IMR-90 (cell line): ENCODE measurements at regions not wholly inside any gene's neighbourhood (a gene's known extent, or its start where the extent isn't known, plus 50 kb on each side); places are given as distances from the start of the nearest gene placed in this dataset.

Source experiments
- BHLHE40 ChIP-seq: fragments of 150-350 bp; IDR thresholded peaks from 2 replicates; pipeline ENCODE4 v1.6.1; 2016; ENCODE audit warnings: mild to moderate bottlenecking, low read depth, low read length
- CEBPB ChIP-seq: IDR thresholded peaks from 2 replicates; pipeline ENCODE4 v1.6.1; 2012; ENCODE audit warnings: low read depth, low read length, improper control_type of control experiment
- MAZ ChIP-seq: IDR thresholded peaks from 2 replicates; pipeline ENCODE4 v1.6.1; 2012; ENCODE audit warnings: low read depth, mild to moderate bottlenecking, low read length, improper control_type of control experiment, moderate library complexity, borderline replicate concordance
- NFE2L2 ChIP-seq: fragments of 150-350 bp; IDR thresholded peaks from 2 replicates; pipeline ENCODE4 v1.6.1; 2016; ENCODE audit warnings: low read depth, mild to moderate bottlenecking, low read length
- POLR2A ChIP-seq: IDR thresholded peaks from 2 replicates; pipeline ENCODE4 v1.6.1; 2012; ENCODE audit warnings: mild to moderate bottlenecking, low read depth, low read length
- RAD21 ChIP-seq: IDR thresholded peaks from 2 replicates; pipeline ENCODE4 v1.6.1; 2012; ENCODE audit warnings: low read length, improper control_type of control experiment
- RCOR1 ChIP-seq: IDR thresholded peaks from 2 replicates; pipeline ENCODE4 v1.6.1; 2012; ENCODE audit warnings: mild to moderate bottlenecking, low read length, improper control_type of control experiment; ENCODE audit not compliant: insufficient replicate concordance
- RFX5 ChIP-seq: IDR thresholded peaks from 2 replicates; pipeline ENCODE4 v1.8.0; 2012; ENCODE audit warnings: low read depth, mild to moderate bottlenecking, low read length, moderate library complexity
- SMC3 ChIP-seq: fragments of 150-350 bp; IDR thresholded peaks from 2 replicates; pipeline ENCODE4 v1.6.1; 2016; ENCODE audit warnings: low read depth, mild to moderate bottlenecking, antibody characterized with exemption, low read length, moderate library complexity
- TF ChIP-seq, protein P1 (sequence below): conservative IDR thresholded peaks from 2 replicates; pipeline ENCODE4 v1.5.1; 2012; ENCODE audit warnings: mild to moderate bottlenecking, low read depth, low read length, improper control_type of control experiment
- TF ChIP-seq, protein P2 (sequence below): fragments of 150-350 bp; IDR thresholded peaks from 2 replicates; pipeline ENCODE4 v1.6.1; 2016; ENCODE audit warnings: low read depth, mild to moderate bottlenecking, low read length, moderate library complexity, borderline replicate concordance

DNA sequence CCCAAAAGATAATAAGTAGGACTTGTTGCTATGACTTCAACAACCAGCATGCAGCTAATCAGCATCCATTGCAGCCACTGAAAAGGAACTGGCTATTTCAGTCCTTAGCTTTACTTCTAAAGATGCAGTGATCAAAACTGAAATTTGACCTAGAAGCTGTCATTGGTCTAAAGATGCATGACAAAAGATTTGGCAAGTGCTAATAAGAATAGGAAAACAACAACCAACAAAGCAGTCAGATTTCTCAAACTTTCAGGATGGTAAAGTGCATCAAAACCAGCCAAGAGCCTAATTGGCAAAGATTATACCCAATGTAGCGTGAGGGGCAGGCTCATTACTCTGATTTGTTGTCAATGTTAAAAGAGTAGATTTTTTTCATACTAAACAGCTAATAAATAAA, 77.1 kb upstream of the WDR17 start:
- TF ChIP-seq, protein P1, sequence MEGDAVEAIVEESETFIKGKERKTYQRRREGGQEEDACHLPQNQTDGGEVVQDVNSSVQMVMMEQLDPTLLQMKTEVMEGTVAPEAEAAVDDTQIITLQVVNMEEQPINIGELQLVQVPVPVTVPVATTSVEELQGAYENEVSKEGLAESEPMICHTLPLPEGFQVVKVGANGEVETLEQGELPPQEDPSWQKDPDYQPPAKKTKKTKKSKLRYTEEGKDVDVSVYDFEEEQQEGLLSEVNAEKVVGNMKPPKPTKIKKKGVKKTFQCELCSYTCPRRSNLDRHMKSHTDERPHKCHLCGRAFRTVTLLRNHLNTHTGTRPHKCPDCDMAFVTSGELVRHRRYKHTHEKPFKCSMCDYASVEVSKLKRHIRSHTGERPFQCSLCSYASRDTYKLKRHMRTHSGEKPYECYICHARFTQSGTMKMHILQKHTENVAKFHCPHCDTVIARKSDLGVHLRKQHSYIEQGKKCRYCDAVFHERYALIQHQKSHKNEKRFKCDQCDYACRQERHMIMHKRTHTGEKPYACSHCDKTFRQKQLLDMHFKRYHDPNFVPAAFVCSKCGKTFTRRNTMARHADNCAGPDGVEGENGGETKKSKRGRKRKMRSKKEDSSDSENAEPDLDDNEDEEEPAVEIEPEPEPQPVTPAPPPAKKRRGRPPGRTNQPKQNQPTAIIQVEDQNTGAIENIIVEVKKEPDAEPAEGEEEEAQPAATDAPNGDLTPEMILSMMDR: no peak
- TF ChIP-seq CEBPB (no peak), BHLHE40 (no peak), POLR2A (no peak), SMC3 (no peak), RCOR1 (no peak), NFE2L2 (no peak), RFX5 (no peak), MAZ (no peak), RAD21 (no peak)
- TF ChIP-seq, protein P2, sequence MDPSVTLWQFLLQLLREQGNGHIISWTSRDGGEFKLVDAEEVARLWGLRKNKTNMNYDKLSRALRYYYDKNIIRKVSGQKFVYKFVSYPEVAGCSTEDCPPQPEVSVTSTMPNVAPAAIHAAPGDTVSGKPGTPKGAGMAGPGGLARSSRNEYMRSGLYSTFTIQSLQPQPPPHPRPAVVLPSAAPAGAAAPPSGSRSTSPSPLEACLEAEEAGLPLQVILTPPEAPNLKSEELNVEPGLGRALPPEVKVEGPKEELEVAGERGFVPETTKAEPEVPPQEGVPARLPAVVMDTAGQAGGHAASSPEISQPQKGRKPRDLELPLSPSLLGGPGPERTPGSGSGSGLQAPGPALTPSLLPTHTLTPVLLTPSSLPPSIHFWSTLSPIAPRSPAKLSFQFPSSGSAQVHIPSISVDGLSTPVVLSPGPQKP: no peak
